Vagina (tissue), 2 donors: ENCODE measurements at regions not wholly inside any gene's neighbourhood (a gene's known extent, or its start where the extent isn't known, plus 50 kb on each side); places are given as distances from the start of the nearest gene placed in this dataset.

Experiments
- POLR2A ChIP-seq, 2 donors: fragments of 450-650 bp; IDR thresholded peaks; one replicate each; pipeline ENCODE4 v1.6.1; 2017; ENCODE audit warnings: antibody characterized with exemption in 2 of 2, mild to moderate bottlenecking in 2 of 2, moderate library complexity in 2 of 2
- POLR2AphosphoS5 ChIP-seq, 2 donors: sonication (generic); formaldehyde crosslinking; IDR thresholded peaks; one replicate each; pipeline ENCODE4 v1.9.0; 2017; ENCODE audit warnings: antibody characterized with exemption in 2 of 2, mild to moderate bottlenecking in 2 of 2, low read depth in 1 of 2; ENCODE audit not compliant: insufficient read depth in 1 of 2
- TF ChIP-seq, protein P1 (sequence below), 3 experiments: fragments of 450-650 bp in 2 of 3; fragments of 200-600 bp in 1 of 3; sonication (generic) in 1 of 3; IDR thresholded peaks; one replicate each; pipeline ENCODE4 v1.5.1; 2017 to 2019; ENCODE audit warnings: antibody characterized with exemption in 3 of 3, mild to moderate bottlenecking in 2 of 3, moderate library complexity in 2 of 3

DNA sequence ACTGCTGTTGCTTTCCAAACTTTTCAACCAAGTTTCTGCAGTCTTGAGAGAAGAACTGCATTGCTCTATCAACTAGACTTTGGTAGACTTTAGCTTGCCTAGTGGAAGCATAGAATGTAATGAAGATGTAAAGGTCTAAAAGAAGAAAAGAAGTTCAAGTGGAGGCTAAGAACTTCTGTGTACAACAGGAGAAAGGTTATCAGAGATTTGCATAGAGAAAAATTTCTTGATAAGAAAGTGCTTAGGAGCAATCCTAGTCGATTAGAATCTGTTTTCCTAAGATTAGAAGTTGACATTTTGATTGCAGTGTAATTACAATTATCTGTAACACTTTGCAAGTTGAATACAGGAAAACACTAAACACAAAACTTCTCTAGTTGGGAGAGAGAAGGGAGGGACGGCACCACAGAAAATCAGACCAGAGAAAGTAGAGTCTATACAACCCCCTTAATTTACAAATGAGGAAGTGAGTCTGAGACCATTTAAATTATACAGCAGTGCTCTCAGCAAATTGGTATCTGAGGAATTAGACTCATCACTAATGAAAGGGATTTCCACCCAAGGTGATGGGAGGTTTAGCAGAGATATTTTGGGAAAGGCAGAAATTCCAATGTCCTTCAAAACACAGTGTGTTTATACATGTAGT lies 194.3 kb upstream of the MARCKS start:
- TF ChIP-seq, protein P1, sequence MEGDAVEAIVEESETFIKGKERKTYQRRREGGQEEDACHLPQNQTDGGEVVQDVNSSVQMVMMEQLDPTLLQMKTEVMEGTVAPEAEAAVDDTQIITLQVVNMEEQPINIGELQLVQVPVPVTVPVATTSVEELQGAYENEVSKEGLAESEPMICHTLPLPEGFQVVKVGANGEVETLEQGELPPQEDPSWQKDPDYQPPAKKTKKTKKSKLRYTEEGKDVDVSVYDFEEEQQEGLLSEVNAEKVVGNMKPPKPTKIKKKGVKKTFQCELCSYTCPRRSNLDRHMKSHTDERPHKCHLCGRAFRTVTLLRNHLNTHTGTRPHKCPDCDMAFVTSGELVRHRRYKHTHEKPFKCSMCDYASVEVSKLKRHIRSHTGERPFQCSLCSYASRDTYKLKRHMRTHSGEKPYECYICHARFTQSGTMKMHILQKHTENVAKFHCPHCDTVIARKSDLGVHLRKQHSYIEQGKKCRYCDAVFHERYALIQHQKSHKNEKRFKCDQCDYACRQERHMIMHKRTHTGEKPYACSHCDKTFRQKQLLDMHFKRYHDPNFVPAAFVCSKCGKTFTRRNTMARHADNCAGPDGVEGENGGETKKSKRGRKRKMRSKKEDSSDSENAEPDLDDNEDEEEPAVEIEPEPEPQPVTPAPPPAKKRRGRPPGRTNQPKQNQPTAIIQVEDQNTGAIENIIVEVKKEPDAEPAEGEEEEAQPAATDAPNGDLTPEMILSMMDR (IDR thresholded peaks at IDR 0.05) = no peak
- TF ChIP-seq POLR2AphosphoS5 (IDR thresholded peaks at IDR 0.05; ENCODE audit: insufficient read depth in 1 of 2, low read depth in 1 of 2) (no peak), POLR2A (IDR thresholded peaks at IDR 0.05) (no peak)
